ENCODE measurements at regions not wholly inside any gene's neighbourhood (a gene's known extent, or its start where the extent isn't known, plus 50 kb on each side); places are given as distances from the start of the nearest gene placed in this dataset.

DNA sequence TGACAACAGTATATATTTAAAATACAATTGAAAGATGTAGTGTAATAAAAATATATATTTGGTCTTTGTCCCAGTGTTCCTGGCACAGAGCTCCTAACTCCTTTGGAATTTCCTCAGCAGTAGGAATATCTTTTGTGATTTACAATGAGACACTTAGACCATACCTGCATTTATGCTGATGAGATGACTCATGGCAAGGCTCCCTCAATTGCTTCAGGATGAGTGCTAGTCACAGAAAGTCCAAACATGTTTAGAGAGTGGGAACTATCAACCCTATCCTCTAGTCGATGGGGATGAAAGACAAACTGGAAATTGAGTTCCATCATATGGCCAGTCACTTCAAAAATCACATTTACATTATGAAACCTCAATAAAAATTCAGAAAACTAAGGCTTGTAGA is 588.3 kb upstream of the LMCD1 start:
- DNase-seq (ENCODE audit: low spot score) = no peak

DNA sequence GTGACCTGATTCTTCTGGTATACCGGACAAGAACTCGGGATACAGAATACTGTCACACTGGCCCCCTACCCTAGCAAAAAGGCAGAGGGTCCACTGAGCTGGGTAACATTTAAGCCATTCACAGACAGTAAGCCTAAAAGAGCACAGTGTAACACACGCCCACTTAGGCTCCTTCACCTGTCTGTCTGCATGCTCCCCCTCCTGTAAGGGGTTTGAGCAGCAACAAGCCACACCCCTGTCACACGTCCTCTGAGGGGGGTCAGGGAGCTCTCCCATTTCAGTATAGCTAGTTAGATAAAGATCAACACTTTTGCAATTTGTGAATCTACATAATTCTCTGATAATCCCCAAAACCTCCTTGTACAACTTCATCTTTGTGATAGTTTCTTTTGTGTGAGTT is 586.3 kb upstream of the LMCD1 start:
- no peak for DNase-seq (ENCODE audit: low spot score)

DNA sequence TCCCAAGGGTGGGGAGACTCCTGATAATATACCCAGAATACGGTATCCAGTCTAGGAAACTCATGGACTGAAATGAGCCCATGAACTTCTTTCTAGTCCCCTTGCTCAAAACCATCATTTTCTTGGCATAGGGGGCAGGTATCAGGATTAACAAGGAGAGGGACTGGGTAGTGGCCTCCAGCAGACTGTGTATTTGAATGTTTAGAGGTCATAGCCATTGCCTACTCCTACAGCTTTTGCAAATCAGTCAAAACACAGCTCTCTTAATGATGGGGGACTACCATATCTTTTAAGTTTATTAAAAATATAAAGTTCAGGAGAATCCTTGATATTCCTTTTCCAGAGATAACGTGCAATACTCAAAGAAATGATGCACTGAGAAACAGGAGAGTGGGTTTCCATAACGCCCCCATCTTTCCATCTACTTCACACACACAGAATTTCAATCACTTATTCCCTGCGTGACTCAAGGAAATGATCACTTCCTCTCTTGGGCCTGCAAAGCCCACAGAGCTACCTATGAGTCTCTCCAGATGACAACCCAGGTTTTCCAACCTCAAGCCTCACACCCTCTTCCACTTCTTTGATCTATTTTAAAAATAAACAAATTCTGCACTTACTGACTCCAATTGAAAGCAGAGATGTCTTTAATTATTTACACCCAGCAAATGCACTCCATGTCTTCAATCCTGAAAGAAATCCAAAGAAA is 584.0 kb upstream of the LMCD1 start:
- no peak for DNase-seq (ENCODE audit: low spot score)

DNA sequence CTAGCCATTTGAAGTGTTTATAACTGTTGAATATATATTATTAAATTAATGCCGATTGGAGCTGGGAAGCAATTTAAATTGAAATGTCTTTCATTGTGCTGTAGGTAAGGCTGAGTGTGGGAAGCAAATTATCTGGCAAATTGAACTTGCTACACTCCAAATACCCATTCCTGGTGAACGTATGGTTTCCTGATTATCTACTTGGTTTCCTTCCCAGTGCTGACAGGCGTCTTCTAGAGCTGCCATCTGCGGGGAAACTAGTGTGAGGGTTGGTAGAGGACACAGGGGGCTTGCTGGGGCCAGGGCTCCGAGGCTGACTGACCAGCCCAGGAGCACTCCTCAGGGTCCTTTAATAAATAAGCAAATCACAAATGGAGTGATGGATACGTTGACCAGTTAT is 581.4 kb upstream of the LMCD1 start:
- no peak for DNase-seq (ENCODE audit: low spot score)

DNA sequence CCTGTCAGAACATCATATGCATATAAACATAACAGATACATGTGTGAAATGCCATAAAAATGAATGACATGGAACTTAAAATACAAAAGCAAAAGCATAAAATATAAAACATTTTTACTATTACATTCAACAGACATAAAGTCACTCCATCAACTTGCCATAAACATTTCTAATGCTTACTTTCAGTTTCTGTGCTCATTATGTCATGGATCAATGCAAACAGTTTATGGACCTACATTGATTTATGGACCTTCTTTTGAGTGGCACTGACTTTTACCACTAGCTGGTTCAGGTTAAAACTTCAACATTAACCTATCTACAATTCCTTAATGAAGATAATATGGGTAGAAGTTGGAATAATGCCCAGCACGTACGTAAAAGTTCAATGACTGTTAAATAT is 577.4 kb upstream of the LMCD1 start:
- DNase-seq (ENCODE audit: low spot score) = no peak

DNA sequence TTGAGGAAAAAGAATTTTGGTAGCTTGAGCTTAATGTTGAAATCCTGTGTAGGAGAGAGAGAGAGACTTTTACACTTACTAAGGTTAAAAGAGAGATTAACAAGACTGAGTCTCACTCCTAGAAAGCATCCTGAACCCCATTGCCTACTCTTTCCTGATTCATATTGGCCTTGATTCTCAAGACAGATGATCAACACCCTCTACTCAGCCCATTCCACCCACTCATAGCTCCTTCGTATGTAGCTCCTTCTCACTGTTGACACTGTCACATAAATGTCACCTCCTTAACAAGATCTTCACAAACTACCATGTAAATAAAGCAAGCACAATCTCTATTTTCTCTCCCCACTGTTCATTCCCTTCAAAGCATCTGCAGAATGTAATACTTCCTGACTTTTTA is 574.6 kb upstream of the LMCD1 start:
- no peak for DNase-seq (ENCODE audit: low spot score)

DNA sequence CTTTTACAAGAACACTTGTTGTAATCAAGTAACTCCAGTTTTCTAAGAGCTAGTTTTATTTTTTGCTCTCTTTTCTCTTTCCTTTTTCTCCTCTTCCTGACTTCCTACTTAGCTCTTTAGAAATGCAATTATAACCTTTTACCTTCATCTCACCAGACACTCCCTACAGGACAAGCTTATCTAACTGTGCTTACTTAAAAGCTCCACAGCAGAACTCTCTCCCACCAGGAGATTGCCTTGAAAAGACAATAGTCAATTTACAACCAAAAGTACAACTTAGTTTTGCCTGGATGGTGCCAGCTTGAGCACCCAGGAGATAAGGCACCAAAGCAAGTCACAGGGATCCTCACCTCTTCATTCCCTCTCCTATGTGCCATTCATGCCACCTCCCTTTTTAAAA is 573.8 kb upstream of the LMCD1 start:
- DNase-seq (ENCODE audit: low spot score) = no peak

DNA sequence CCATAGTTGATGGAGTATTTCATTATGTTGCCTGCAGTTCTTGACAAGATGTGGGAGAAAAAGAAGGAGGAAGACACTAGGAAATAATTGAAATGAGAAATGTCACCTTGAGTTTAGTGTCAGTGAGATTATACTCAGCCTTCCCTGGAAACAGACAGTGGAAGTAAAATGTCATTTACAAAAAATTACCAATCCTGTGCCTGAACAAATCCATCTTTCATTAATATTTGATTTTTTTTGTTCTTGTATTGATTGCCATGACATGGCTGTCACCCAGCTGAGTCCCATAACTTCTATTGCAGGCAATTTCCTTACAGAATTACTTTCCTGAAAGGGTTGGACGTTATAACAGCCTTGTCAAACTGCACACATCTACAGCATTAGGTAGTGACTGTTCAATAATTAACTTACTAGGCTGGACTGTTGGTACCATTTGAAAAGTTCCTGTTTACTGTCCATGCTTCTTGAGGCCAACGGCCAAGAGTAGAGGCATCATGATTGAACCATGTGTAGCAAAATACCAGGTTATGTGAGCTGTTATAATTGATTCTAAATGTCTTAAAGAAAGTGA is 572.2 kb upstream of the LMCD1 start:
- no peak for DNase-seq (ENCODE audit: low spot score)

DNA sequence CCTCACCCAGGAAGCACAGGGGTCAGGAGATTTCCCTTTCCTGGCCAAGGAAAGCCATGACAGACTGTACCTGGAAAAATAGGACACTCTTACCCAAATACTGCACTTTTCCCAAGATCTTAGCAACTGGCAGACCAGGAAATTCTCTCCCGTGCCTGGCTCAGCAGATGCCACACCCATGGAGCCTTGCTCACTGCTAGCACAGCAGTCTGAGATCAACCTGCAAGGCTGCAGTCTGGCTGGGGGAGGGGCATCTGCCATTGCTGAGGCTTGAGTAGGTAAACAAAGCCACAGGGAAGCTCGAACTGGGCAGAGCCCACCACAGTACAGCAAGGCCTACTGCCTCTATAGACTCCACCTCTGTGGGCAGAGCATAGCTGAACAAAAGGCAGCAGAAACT is 567.3 kb upstream of the LMCD1 start:
- DNase-seq (ENCODE audit: low spot score) = no peak

DNA sequence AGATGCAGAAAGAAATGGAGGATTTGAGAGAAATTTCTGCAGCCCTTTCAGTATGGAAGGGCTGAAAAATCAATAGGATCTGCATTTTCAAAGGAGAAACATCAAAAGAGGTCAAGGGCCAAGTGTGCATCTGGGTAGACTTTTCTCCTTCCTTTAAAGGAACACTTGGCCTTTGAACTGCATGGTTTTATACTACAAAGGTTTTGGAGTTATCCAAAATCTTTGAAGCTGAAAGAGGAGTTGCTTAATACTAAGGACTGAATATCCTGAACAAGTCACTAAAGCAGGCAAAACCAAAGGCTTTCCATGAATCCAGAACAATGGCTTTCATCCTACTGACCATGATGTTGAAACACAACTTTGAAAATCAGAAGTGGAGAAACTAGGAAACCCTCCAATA is 553.7 kb upstream of the LMCD1 start:
- DNase-seq (ENCODE audit: low spot score) = no peak

DNA sequence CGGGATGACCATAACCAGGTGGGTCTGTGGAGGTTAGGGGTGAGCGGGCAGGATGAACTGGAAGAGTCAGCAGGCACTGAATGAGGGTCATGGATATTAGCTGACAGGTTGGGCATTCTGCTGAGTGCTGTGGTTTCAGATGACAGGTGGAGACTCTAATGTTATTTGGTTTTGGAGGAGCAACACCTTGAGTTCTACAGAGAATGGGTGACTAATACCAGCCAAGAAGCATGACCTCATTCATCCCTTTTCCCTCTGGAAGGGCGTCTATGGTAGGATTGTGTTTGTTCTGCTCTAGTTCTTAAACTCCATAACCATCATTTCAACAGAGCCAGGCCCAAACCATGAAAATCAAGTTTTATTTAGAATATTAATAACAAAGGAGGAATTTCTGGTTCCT is 550.7 kb upstream of the LMCD1 start:
- no peak for DNase-seq (ENCODE audit: low spot score)

DNA sequence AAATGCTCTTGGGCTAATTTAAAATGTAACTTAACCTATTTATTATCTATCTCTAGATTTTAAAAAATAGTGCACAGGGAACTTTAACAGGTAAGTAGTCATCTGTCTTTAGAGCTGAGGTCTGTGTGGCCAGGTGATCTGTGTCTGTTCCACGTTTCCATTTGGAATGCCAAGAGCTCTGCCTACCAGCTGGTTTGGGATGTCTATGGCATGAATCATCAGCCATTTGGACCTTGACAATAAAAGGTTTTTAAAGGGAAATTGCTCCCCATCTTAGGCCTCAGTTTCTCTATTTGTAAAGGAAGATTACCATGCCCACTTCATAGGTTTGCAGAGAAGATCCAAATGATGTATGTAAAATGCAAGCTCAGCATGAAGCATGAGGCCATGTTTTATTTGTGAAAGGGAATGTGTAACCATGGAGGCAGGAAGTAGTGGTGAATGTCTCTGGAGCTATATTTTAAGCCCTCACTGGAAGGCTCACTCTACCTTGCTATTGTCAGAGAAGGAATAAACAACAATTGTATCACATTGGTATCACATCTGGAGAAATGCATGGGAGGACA is 548.1 kb upstream of the LMCD1 start:
- no peak for DNase-seq (ENCODE audit: low spot score)

DNA sequence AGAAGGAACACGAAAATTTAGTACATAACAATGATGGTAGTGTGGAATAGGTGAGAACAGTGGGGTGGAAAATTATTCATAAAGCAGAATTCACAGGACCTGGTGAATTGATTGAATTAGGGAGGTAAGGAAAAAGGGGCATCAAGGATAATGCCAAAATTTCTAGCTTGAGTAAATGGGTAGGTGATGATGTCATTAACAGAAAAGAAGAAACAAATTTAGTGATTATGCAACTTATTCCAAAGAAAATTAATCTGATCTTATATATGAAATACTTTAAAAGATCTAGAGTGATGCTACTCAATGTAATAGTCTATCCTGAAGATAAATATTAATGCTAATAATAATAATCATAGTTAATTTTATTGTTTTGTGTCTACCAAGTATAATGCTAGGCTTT is 544.6 kb upstream of the LMCD1 start:
- DNase-seq (ENCODE audit: low spot score) = no peak

DNA sequence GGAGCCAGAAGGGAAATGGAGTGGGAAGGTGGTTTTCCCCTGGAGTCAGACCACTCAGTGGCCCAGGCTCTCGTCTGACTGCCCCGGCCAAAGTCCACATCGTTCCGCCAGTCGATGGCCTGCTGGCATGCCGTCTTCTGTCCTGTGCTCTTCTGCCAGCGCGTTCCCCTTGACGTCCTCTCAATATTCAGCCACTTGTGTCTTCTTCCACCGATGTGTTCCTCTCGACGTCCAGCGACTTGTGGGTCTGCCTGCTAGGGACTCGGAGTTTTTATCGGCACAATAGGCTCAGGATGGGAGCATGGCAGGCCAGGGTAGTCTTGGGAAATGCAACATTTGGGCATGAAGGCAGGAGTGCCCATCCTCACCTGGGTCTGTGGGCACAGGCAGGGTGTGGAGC is 542.5 kb upstream of the LMCD1 start:
- no peak for DNase-seq (ENCODE audit: low spot score)

DNA sequence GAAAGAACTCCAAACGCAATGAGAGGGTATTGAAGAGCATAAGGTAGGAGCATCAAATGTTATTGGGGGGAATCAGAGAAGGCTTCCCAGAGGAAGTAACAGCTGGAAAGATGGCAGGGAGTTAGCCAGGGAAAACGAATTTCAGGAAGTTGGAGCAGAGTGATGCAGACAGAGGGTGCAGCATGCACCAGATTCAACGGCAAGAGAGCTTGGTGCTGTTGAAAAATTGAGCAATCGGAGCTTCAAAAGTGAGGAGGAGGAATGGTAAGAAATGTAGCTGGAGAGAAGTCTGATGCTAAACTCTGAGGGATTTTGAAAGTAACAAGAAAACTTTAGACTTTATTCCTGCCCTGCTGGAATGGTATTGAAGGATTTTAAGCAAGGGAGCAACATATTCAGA is 541.0 kb upstream of the LMCD1 start:
- no peak for DNase-seq (ENCODE audit: low spot score)

DNA sequence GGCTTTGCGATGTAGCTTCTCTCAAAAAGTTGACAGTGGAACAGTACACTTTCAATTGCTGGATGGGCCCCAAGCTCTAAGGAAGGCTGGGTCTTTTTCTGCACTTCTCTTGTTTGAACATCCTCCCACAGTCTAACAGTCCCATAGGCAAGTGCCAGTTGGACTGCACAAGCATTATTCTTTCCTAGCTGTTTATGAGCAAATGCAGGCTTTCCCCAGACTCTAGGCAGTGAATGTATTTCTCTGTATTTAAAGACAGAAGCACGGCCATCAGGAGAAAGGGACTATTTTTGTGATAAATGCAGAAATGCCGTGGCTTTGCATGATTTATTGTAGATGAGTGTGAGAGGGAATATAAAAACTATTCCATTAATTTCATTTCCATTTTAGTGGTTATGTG is 539.3 kb upstream of the LMCD1 start:
- no peak for DNase-seq (ENCODE audit: low spot score)

DNA sequence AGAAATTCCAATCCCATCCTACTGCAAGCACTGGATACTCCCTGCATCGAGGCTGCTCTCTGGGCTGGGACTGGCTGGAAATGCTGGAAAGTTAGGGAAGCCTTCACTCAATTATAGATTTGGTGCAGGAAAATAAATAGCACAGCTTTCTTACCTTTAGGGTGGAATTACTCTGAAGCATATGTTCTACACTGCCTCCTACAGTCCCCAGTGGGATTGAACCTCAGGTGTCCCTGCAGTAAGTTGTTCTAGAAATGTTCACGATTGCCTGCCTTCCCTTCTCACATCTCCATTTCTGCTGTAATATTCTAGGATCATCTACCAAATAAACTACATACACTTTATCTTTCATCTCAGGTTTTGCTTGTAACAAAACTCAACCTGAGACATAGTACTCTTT is 536.7 kb upstream of the LMCD1 start:
- no peak for DNase-seq (ENCODE audit: low spot score)

DNA sequence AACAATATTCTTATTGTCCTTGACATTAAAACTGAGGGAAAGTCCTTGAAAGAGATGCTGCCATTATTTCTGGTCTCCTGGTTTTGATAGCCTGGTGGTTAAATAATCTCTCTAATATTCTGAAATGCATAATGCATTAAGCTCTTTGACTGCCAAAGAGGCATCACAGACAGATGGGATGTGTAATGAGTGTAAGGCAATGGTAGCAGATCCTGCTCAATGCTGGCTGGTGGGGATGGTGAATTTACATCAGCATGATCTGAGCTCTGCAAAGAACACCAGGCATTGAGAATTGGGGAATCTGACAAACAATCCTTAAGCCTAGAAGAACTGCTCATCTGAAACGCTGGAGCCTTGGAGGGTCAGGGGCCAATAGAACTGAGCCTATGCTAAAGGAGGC is 528.6 kb upstream of the LMCD1 start:
- no peak for DNase-seq (ENCODE audit: low spot score)

DNA sequence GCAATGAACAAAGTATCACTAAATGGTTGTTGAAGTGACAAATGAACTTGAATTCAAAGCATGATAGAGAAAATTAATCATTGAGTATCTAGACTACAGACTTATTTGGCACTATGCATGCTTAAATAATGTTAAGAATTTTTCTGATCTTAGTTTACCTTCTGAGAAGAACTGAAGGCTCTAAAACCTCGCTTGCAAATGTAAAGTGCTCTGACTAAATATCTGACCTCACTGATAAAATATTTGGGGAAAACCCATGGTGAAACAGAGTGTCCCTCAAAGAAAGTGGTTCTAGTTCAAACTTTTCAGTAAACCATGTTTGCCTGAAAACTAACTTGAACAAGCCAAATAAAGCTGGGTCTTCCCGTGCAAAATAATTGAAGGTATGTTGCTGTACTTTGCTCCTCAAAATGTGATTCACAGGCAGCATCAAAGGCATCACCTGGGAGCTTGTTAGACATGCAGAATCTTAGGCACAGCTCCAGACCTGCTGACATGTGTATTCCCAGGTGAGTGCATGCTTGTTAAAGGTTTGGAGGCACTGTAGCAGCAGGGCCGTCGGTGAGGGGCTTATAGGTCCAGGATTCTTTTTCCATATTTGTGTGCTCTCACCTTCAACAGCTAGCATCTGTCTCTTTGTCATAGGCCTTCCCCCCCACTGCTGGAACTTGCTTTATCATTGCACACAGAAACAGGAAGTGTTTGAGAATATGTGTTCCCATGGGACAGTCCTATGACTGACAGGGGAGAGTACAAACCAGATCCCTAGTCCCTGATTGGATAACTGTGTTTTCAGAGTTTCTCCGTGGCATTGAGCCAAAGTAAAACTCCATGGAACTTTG is 524.2 kb upstream of the LMCD1 start:
- peak; percentile 90 for DNase-seq (ENCODE audit: low spot score)

DNA sequence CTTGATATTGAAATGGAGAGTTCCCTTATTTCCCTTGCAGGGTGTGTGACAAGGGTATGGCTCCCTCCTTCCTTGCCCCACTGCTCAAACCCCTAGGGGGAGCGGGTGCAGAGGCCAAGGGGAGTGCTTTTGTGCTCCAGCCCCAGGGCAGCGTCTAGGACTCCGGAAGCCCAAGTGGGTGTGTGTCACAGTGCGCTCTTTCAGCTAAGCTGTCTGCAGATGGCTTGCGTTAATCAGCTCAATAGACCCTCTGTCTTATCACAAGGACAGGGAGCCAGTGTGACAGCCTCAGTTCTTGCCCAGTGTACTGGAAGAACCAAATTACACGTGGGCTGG is 523.6 kb upstream of the LMCD1 start:
- DNase-seq (ENCODE audit: low spot score) = peak; percentile 73

DNA sequence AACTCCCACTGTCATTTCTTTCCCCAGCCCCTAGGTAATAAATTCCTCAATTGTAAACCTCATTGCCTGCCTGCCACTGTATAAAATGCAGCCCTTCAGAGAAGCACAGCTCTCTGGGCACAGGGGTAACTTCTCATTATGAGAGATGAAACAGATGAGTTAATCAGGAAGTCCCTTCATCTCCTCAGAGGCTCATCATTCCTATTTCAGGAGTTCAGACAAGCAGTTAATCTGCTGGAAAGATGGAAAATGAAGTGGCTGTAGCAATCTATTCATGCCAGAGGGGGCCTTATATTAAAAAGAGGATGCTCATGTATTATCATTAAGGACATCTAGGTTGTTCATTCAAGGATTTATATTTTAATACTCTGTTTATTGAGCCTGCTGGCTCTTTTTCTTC is 519.5 kb upstream of the LMCD1 start:
- DNase-seq (ENCODE audit: low spot score) = no peak

DNA sequence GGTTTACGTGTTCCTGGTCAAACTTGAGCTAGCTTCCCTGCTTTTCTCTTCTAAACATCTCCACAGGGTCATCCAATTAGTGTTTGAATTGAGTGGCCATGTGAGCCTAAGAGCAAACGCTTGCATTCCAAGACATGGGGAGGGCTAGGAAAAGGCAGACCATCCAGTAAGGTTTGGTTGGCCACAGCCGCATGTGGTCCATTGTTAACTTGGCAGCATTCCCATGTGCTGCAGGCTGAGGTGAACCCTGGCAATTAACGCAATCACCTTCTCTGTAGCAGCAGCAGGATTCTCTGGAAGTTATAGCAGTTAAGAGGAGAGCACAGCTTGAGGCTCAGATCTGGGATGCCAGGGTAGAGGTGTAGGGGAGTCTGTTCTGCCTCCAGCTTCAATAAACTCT is 502.2 kb upstream of the LMCD1 start:
- no peak for DNase-seq (ENCODE audit: low spot score)

DNA sequence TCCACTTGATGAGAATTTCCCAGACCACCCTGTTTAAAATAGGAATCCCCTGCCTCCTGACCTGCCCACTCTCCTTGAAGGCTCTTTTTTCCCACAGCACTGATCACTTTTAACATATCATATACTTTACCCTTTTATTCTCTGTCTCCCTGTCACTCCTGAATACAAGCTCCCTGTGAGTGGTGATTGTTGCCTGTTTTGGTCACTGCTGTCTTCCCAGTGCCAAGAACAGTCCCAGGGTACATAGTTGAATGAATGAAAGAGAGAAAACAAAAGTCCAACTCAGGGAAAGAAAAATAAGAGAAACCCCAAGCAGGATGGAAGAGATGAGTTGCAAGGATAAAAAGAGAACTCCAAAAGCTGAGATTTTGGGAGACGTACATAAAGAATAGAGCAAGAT is 500.3 kb upstream of the LMCD1 start:
- DNase-seq (ENCODE audit: low spot score) = no peak

Measured in COLO829 (cell line).